Activated naive CD4-positive, alpha-beta T cell treated with anti-CD3 and anti-CD28 coated beads for 36 hours (primary cell): ENCODE measurements at regions not wholly inside any gene's neighbourhood (a gene's known extent, or its start where the extent isn't known, plus 50 kb on each side); places are given as distances from the start of the nearest gene placed in this dataset.

Experiments
- CTCF ChIA-PET: fragments of 350-600 bp; sonication (Branson Sonifier 250); formaldehyde crosslinking; loops from one replicate; lab custom pipeline; 2021; ENCODE audit warnings: antibody characterized with exemption; lab: Charles Lee
- DNase-seq: peaks from one replicate; pipeline ENCODE4 v3.0.0-alpha.2; 2020
- H3K27ac Mint-ChIP-seq: one replicate; pipeline ENCODE4 v1.8.0; 2021; ENCODE audit warnings: mild to moderate bottlenecking, mixed read lengths
- H3K27me3 Mint-ChIP-seq: one replicate; pipeline ENCODE4 v1.8.0; 2021; ENCODE audit warnings: low read depth, mixed read lengths
- H3K36me3 Mint-ChIP-seq: one replicate; pipeline ENCODE4 v1.8.0; 2021; ENCODE audit warnings: low read depth, mixed read lengths
- H3K4me1 Mint-ChIP-seq: one replicate; pipeline ENCODE4 v1.8.0; 2021; ENCODE audit warnings: low read depth, mixed read lengths
- H3K4me3 Mint-ChIP-seq: one replicate; pipeline ENCODE4 v1.8.0; 2021; ENCODE audit warnings: mild to moderate bottlenecking, moderate library complexity, mixed read lengths
- H3K9me3 Mint-ChIP-seq: one replicate; pipeline ENCODE4 v1.8.0; 2021; ENCODE audit warnings: mixed read lengths
- intact Hi-C: fragments of 100-400 bp; cut with micrococcal nuclease; formaldehyde crosslinking; loops from one replicate; pipeline ENCODE4 v1.15.1; 2023

DNA sequence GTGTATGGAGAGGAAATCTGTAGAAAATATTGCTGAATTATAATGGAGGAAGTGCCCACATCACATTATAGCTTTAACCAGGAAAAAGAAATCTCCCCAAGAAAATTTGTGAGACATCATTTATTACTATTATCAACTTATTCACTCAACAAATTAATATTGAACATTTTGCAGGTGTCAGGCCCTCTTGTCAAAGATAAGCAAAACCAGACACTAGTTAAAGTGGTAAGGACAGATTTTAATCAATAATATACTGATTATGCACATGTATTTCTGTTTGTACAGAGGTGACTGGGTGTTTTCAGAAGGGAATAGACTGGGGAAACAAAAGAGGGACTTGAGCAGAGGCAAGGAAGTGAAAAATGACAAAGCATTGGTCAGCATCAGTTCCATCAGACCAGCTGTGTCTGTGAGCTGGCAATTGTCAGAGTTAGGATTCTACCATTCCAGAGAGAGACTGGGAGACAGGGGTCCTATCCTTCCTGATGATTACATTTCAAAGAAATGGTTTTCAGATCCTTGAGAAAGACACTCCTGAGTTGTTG, 519.2 kb downstream of the UTRN start:
- CTCF ChIA-PET = no interaction called here
- DNase-seq = no peak
- Mint-ChIP-seq H3K4me3 (no peak overlapping the region), H3K27me3 (no peaks in the 10 kb centered on the region), H3K9me3 (no peaks in the 10 kb centered on the region), H3K36me3 (peaks cover 8% of the 10 kb centered on the region), H3K4me1 (no peaks in the 10 kb centered on the region), H3K27ac (no peak overlapping the region)
- intact Hi-C loops = no loop called here

DNA sequence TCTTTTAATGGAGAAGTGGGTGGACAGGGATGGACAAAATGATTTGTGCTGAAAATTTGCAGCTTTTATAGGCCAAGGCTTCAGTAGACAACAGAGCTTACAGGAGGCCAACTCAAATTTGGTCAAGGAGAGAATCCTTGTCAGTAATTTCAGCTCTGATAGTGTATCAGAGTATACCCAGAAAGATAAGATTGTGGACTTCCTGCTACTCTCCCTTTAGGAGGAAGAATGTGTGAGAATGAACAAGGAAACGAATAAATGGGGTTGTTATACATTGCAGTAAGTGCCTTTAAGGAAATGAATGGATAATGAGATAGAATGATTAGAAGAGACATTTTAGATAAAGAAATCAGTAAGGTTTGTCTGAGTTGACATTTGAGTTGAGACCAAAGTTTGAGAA, 519.9 kb downstream of the UTRN start:
- Mint-ChIP-seq H3K27me3 (no peaks in the 10 kb centered on the region), H3K9me3 (no peaks in the 10 kb centered on the region), H3K4me1 (no peaks in the 10 kb centered on the region), H3K36me3 (peaks cover 12% of the 10 kb centered on the region), H3K27ac (no peak overlapping the region), H3K4me3 (no peak overlapping the region)
- CTCF ChIA-PET = no interaction called here
- DNase-seq = no peak
- intact Hi-C loops = no loop called here

- intact Hi-C loops = no loop called here
- CTCF ChIA-PET = interaction anchor here (1.4 kb wide), 1 partner anchor 12 kb away, joined by 3 read pairs; no protein-coding TSS in a partner anchor
- no peak overlapping the region for H3K27ac Mint-ChIP-seq
- H3K4me1 Mint-ChIP-seq = no peaks in the 10 kb centered on the region
- H3K9me3 Mint-ChIP-seq = no peaks in the 10 kb centered on the region
- peaks cover 15% of the 10 kb centered on the region for H3K36me3 Mint-ChIP-seq
- H3K27me3 Mint-ChIP-seq = no peaks in the 10 kb centered on the region
- no peak overlapping the region for H3K4me3 Mint-ChIP-seq
- no peak for DNase-seq
These were observed 521.1 kb downstream of the UTRN start for GRCh38 chr6:144806222-144806621.

DNA sequence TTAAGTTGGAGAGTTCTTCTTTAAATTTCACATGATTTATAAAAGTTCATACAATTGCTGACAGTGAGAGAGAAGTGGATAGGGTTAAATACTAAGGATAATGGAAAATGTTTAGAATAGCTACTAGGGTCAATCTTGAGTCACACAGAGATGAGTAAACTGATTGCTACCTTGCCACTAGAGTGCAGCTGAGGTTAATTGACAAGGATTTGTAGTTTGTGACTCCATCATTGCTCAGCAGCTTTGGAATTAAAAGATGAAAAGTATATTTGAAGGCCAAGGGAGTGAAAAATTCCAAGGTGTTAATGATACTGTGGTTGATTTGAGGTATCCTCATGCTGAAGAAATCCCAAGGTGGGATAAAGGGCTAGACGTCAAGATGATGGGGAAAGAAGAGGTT, 524.0 kb downstream of the UTRN start:
- intact Hi-C loops = no loop called here
- Mint-ChIP-seq H3K9me3 (no peaks in the 10 kb centered on the region), H3K4me1 (no peaks in the 10 kb centered on the region)

GRCh38 chr6:144809969-144810368, 524.8 kb downstream of the UTRN start:
- no peaks in the 10 kb centered on the region for H3K9me3 Mint-ChIP-seq
- no peak for DNase-seq
- no peaks in the 10 kb centered on the region for H3K27me3 Mint-ChIP-seq
- CTCF ChIA-PET = no interaction called here
- intact Hi-C loops = no loop called here
- no peak overlapping the region for H3K4me3 Mint-ChIP-seq
- no peaks in the 10 kb centered on the region for H3K4me1 Mint-ChIP-seq
- no peak overlapping the region for H3K27ac Mint-ChIP-seq
- peaks cover 18% of the 10 kb centered on the region for H3K36me3 Mint-ChIP-seq

More for the DNA sequence above, 524.0 kb downstream of the UTRN start:
- CTCF ChIA-PET = interaction anchor here (1.1 kb wide), 1 partner anchor 225 kb away, joined by 3 read pairs; no protein-coding TSS in a partner anchor
- Mint-ChIP-seq H3K27me3 (no peaks in the 10 kb centered on the region), H3K4me3 (no peak overlapping the region), H3K36me3 (peaks cover 18% of the 10 kb centered on the region), H3K27ac (no peak overlapping the region)
- DNase-seq = no peak

- no peak overlapping the region for H3K4me3 Mint-ChIP-seq
- CTCF ChIA-PET = interaction anchor here (0.6 kb wide), 1 partner anchor 91 kb away, joined by 3 read pairs; no protein-coding TSS in a partner anchor
- H3K27me3 Mint-ChIP-seq = no peaks in the 10 kb centered on the region
- H3K36me3 Mint-ChIP-seq = peaks cover 22% of the 10 kb centered on the region
- intact Hi-C loops = no loop called here
- no peak for DNase-seq
- no peaks in the 10 kb centered on the region for H3K9me3 Mint-ChIP-seq
- H3K27ac Mint-ChIP-seq = no peak overlapping the region
- no peaks in the 10 kb centered on the region for H3K4me1 Mint-ChIP-seq
These were observed 526.0 kb downstream of the UTRN start for GRCh38 chr6:144811140-144811539.

- no peaks in the 10 kb centered on the region for H3K4me1 Mint-ChIP-seq
- intact Hi-C loops = no loop called here
- H3K9me3 Mint-ChIP-seq = no peaks in the 10 kb centered on the region
- H3K4me3 Mint-ChIP-seq = no peak overlapping the region
- H3K27me3 Mint-ChIP-seq = no peaks in the 10 kb centered on the region
- H3K36me3 Mint-ChIP-seq = peaks cover 12% of the 10 kb centered on the region
- DNase-seq = no peak
- no peak overlapping the region for H3K27ac Mint-ChIP-seq
- CTCF ChIA-PET = interaction anchor here (0.6 kb wide), 1 partner anchor 207 kb away, joined by 3 read pairs; no protein-coding TSS in a partner anchor
These were observed 531.8 kb downstream of the UTRN start for GRCh38 chr6:144816936-144817335.

- CTCF ChIA-PET = no interaction called here
- H3K27me3 Mint-ChIP-seq = no peaks in the 10 kb centered on the region
- H3K9me3 Mint-ChIP-seq = no peaks in the 10 kb centered on the region
- intact Hi-C loops = no loop called here
- H3K4me3 Mint-ChIP-seq = no peak overlapping the region
- DNase-seq = no peak
- H3K4me1 Mint-ChIP-seq = no peaks in the 10 kb centered on the region
- H3K27ac Mint-ChIP-seq = no peak overlapping the region
- peaks cover 4% of the 10 kb centered on the region for H3K36me3 Mint-ChIP-seq
These were observed 535.1 kb downstream of the UTRN start for GRCh38 chr6:144820270-144820669.

DNA sequence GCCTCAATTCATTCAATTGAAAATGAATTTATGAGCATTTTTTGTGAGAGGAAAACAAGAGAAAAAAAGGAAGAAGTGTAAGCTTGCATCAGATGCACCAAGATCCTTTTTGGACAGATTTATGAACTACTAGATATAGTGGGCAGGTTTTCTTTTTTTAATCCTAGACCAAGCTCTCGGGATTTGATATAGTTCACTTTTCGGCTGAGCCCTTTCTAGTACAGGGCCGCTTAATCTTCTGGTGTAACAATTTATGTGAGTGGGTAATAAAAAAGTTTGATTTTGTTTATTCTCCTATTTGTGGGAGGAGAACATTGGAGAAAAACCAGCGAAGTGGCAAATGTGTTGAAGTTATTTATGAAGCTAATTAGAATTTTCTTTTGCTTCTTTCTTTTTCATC, 538.0 kb downstream of the UTRN start:
- Mint-ChIP-seq H3K27me3 (no peaks in the 10 kb centered on the region), H3K4me3 (no peak overlapping the region), H3K4me1 (no peaks in the 10 kb centered on the region), H3K9me3 (no peaks in the 10 kb centered on the region), H3K36me3 (peaks cover 5% of the 10 kb centered on the region), H3K27ac (no peak overlapping the region)
- intact Hi-C loops = no loop called here
- DNase-seq = no peak
- CTCF ChIA-PET = no interaction called here

GRCh38 chr6:144824018-144824417, 538.9 kb downstream of the UTRN start:
- Mint-ChIP-seq H3K27me3 (no peaks in the 10 kb centered on the region), H3K4me1 (no peaks in the 10 kb centered on the region), H3K4me3 (no peak overlapping the region), H3K36me3 (peaks cover 7% of the 10 kb centered on the region), H3K9me3 (no peaks in the 10 kb centered on the region), H3K27ac (no peak overlapping the region)
- CTCF ChIA-PET = no interaction called here
- DNase-seq = no peak
- intact Hi-C loops = no loop called here

DNA sequence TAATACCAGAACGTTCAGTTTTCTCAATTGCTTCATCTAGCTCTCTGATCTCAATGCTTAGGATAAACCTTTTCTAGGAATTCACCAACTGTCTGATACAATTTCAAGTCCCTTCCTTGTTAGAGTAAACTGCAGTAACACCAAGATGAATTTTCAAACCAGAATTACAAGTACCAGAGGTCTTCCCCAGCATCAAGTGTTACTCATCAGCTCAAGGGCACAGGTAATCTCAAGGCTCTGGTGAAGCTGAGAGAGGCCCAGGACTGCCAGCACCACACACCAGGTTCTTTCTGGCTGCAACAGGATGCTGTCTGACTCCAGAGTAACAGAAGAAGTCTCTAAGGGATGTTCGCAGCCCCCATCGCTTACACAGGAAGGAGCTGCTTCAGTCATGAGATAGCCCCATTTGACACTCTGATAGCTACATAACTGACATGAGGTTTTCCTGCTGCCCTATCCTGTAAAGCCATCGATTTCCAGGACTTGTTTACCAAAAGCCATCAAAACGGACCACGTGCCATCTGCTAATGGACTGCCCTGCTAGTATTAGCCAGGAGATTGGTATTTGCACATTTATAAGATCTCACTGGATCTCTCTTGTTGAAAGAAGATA, 549.4 kb downstream of the UTRN start:
- DNase-seq = no peak
- Mint-ChIP-seq H3K9me3 (no peaks in the 10 kb centered on the region), H3K27ac (no peak overlapping the region), H3K4me3 (no peak overlapping the region), H3K36me3 (peaks cover 3% of the 10 kb centered on the region), H3K27me3 (no peaks in the 10 kb centered on the region), H3K4me1 (no peaks in the 10 kb centered on the region)
- CTCF ChIA-PET = no interaction called here
- intact Hi-C loops = no loop called here

DNA sequence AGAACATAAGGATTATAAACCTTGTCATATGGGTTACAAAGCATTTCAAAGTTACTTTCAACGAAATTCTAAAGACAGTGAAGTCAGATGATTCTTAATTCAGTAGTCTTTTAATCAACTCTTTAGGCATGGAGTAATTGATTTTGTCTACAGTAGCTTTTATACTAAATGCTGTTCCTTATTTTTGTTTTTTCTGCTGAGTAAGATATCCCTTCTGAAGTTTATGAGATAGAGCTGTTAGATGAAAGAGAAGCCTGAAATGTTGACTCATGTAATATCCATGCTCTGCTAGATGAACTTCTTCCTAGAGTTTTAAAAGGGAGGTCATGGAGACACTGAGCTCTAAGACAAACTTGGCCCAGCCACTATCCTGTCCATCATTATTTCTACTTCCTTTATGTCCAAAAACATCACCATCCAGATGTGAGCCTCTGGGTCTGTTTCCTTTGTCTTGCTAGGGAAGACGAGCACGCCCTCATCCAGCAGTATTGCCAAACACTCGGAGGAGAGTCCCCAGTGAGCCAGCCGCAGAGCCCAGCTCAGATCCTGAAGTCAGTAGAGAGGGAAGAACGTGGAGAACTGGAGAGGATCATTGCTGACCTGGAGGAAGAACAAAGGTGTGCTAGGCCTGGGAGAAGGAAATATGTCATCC, 550.3 kb downstream of the UTRN start:
- intact Hi-C loops = no loop called here
- H3K4me3 Mint-ChIP-seq = no peak overlapping the region
- H3K9me3 Mint-ChIP-seq = no peaks in the 10 kb centered on the region
- no peak for DNase-seq
- H3K36me3 Mint-ChIP-seq = peaks cover 3% of the 10 kb centered on the region
- no peak overlapping the region for H3K27ac Mint-ChIP-seq
- H3K4me1 Mint-ChIP-seq = no peaks in the 10 kb centered on the region
- H3K27me3 Mint-ChIP-seq = no peaks in the 10 kb centered on the region
- CTCF ChIA-PET = interaction anchor here (0.6 kb wide), 1 partner anchor 288 kb away, joined by 3 read pairs; no protein-coding TSS in a partner anchor

- H3K4me1 Mint-ChIP-seq = no peaks in the 10 kb centered on the region
- H3K4me3 Mint-ChIP-seq = no peak overlapping the region
- intact Hi-C loops = no loop called here
- CTCF ChIA-PET = interaction anchor here (0.6 to 1.1 kb wide), 2 partner anchors 8 to 93 kb away, joined by 3 to 5 read pairs; no protein-coding TSS in a partner anchor
- DNase-seq = no peak
- H3K27me3 Mint-ChIP-seq = no peaks in the 10 kb centered on the region
- no peaks in the 10 kb centered on the region for H3K9me3 Mint-ChIP-seq
- no peak overlapping the region for H3K27ac Mint-ChIP-seq
- peaks cover 2% of the 10 kb centered on the region for H3K36me3 Mint-ChIP-seq
These were observed 555.5 kb downstream of the UTRN start for GRCh38 chr6:144840619-144841018.
